ENCODE measurements at regions not wholly inside any gene's neighbourhood (a gene's known extent, or its start where the extent isn't known, plus 50 kb on each side); places are given as distances from the start of the nearest gene placed in this dataset.
"Not testable (repeated sequence)": the region's sequence is repeated elsewhere in the genome, so short reads cannot be mapped to it uniquely, and the experiment has no call there.

- TF ChIP-seq CTCF (IDR thresholded peaks at IDR 0.05; ENCODE audit: insufficient read depth, low read depth, low read length), result no peak
- POLR2A ChIA-PET, result no interaction called here
These were observed 611.7 kb downstream of the VGLL3 start for GRCh38 chr3:86379280-86379679.

GRCh38 chr3:86378829-86379228 is 612.1 kb downstream of the VGLL3 start:
- CTCF ChIA-PET, result no interaction called here

More at GRCh38 chr3:86379280-86379679, 611.7 kb downstream of the VGLL3 start:
- CTCF ChIA-PET, result no interaction called here
- no peaks in the 10 kb centered on the region for H3K36me3 ChIP-seq (ENCODE audit: control insufficient read depth, insufficient read depth, low read length)
- no peak for DNase-seq (ENCODE audit: low read depth)
- H3K27me3 ChIP-seq (ENCODE audit: control insufficient read depth, insufficient read depth, low read length), result no peaks in the 10 kb centered on the region
- no peak overlapping the region for H3K4me3 ChIP-seq (ENCODE audit: low read depth, low read length)

GRCh38 chr3:86335566-86335965 is 655.4 kb downstream of the VGLL3 start:
- POLR2A ChIA-PET; DNase-seq (ENCODE audit: low read depth); H3K27me3 ChIP-seq (ENCODE audit: control insufficient read depth, insufficient read depth, low read length); CTCF ChIA-PET; H3K36me3 ChIP-seq (ENCODE audit: control insufficient read depth, insufficient read depth, low read length); H3K4me3 ChIP-seq (ENCODE audit: low read depth, low read length): not testable (repeated sequence)

More at GRCh38 chr3:86378829-86379228, 612.1 kb downstream of the VGLL3 start:
- no peak for TF ChIP-seq CTCF (IDR thresholded peaks at IDR 0.05; ENCODE audit: insufficient read depth, low read depth, low read length)
- H3K4me3 ChIP-seq (ENCODE audit: low read depth, low read length), result no peak overlapping the region
- no peak for DNase-seq (ENCODE audit: low read depth)
- no peaks in the 10 kb centered on the region for H3K27me3 ChIP-seq (ENCODE audit: control insufficient read depth, insufficient read depth, low read length)
- H3K36me3 ChIP-seq (ENCODE audit: control insufficient read depth, insufficient read depth, low read length), result no peaks in the 10 kb centered on the region
- POLR2A ChIA-PET, result no interaction called here

GRCh38 chr3:86333636-86334035 is 657.3 kb downstream of the VGLL3 start:
- ChIA-PET POLR2A (no interaction called here), CTCF (no interaction called here)
- no peaks in the 10 kb centered on the region for H3K27me3 ChIP-seq (ENCODE audit: control insufficient read depth, insufficient read depth, low read length)

GRCh38 chr3:86303935-86304334 is 687.0 kb downstream of the VGLL3 start:
- Histone ChIP-seq H3K4me3 (ENCODE audit: low read depth, low read length) (no peak overlapping the region), H3K27me3 (ENCODE audit: control insufficient read depth, insufficient read depth, low read length) (no peaks in the 10 kb centered on the region)
- POLR2A ChIA-PET, result no interaction called here

More at GRCh38 chr3:86333636-86334035, 657.3 kb downstream of the VGLL3 start:
- Histone ChIP-seq H3K36me3 (ENCODE audit: control insufficient read depth, insufficient read depth, low read length) (no peaks in the 10 kb centered on the region), H3K4me3 (ENCODE audit: low read depth, low read length) (no peak overlapping the region)
- DNase-seq (ENCODE audit: low read depth), result no peak
- TF ChIP-seq CTCF (IDR thresholded peaks at IDR 0.05; ENCODE audit: insufficient read depth, low read depth, low read length), result no peak

More at GRCh38 chr3:86303935-86304334, 687.0 kb downstream of the VGLL3 start:
- no peak for TF ChIP-seq CTCF (IDR thresholded peaks at IDR 0.05; ENCODE audit: insufficient read depth, low read depth, low read length)
- CTCF ChIA-PET, result no interaction called here
- H3K36me3 ChIP-seq (ENCODE audit: control insufficient read depth, insufficient read depth, low read length), result no peaks in the 10 kb centered on the region
- DNase-seq (ENCODE audit: low read depth), result no peak
